Prostate gland (tissue), 2 donors: ENCODE measurements at regions not wholly inside any gene's neighbourhood (a gene's known extent, or its start where the extent isn't known, plus 50 kb on each side); places are given as distances from the start of the nearest gene placed in this dataset.

Experiments used
- DNase-seq: peaks from one replicate; pipeline ENCODE4 v3.0.0-alpha.2; 2019; ENCODE audit warnings: low spot score
- H3K27ac ChIP-seq, 2 donors: fragments of 200-600 bp; sonication (generic); 2 replicates each; pipeline ENCODE4 v1.5.1; 2017 to 2019
- H3K27me3 ChIP-seq: fragments of 200-600 bp; sonication (generic); replicated peaks from 2 replicates; pipeline ENCODE4 v1.5.1; 2019; ENCODE audit not compliant: insufficient read depth
- H3K36me3 ChIP-seq, 2 donors: fragments of 200-600 bp; sonication (generic); 1 replicate in 1 of 2; 2 replicates in 1 of 2; pipeline versions ENCODE4 v1.5.1 to v1.8.1; 2017 to 2019
- H3K4me1 ChIP-seq: fragments of 200-600 bp; sonication (generic); replicated peaks from 2 replicates; pipeline ENCODE4 v1.5.1; 2019
- H3K4me3 ChIP-seq, 2 donors: fragments of 200-600 bp; sonication (generic); 2 replicates each; pipeline ENCODE4 v1.5.1; 2017 to 2019
- H3K9me3 ChIP-seq: fragments of 200-600 bp; sonication (generic); 2 replicates; pipeline ENCODE4 v1.5.1; 2017
- POLR2A ChIP-seq: fragments of 450-650 bp; IDR thresholded peaks from one replicate; pipeline ENCODE4 v1.6.1; 2016; ENCODE audit warnings: antibody characterized with exemption, mild to moderate bottlenecking
- POLR2AphosphoS5 ChIP-seq: sonication (generic); formaldehyde crosslinking; IDR thresholded peaks from one replicate; pipeline ENCODE4 v1.6.1; 2017; ENCODE audit warnings: antibody characterized with exemption
- WGBS: methylation state at CpG from one replicate; pipeline ENCODE4 v1.1.5; 2018; 5-methylcytosine and 5-hydroxymethylcytosine counted together
- intact Hi-C: fragments of 100-400 bp; cut with DNase I; formaldehyde crosslinking; loops from one replicate; pipeline ENCODE4 v1.14.2; 2022
- TF ChIP-seq, protein P1 (sequence below), 4 experiments: fragments of 200-600 bp in 2 of 4; fragments of 450-650 bp in 2 of 4; sonication (generic) in 2 of 4; IDR thresholded peaks; 1 replicate in 3 of 4; 2 replicates in 1 of 4; pipeline ENCODE4 v1.5.1; 2016 to 2019; ENCODE audit warnings: antibody characterized with exemption in 4 of 4, mild to moderate bottlenecking in 2 of 4, moderate library complexity in 2 of 4

DNA sequence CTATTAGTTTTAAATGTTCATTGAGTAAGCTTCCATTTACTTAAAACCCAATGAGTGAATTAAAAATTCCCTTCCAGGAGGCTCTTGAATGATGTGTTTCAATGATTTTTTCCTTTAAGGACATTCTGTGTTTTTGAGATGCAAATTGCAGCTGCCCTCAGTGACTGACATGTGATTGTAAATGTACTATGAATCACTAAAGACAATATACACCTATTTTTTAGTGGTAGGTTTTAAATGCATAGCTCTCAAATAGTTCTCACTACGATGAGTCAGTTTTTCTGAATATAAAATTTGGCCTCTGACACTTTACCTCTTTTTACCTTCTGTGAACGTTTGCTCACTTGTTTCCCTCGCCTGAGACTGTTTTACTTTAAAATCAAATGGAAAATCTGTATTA lies 204.7 kb downstream of the BARHL2 start:
- H3K4me1 ChIP-seq, result no peaks in the 10 kb centered on the region
- no peaks in the 10 kb centered on the region for H3K36me3 ChIP-seq
- WGBS, result 45% methylated on average over 3 of the region's 3 CpGs
- no peaks in the 10 kb centered on the region for H3K9me3 ChIP-seq
- no peaks in the 10 kb centered on the region for H3K27me3 ChIP-seq
- no peak overlapping the region for H3K27ac ChIP-seq
- H3K4me3 ChIP-seq, result no peak overlapping the region
- intact Hi-C loops, result no loop called here
- TF ChIP-seq POLR2A, result no peak
- TF ChIP-seq POLR2AphosphoS5, result no peak
- TF ChIP-seq, protein P1, sequence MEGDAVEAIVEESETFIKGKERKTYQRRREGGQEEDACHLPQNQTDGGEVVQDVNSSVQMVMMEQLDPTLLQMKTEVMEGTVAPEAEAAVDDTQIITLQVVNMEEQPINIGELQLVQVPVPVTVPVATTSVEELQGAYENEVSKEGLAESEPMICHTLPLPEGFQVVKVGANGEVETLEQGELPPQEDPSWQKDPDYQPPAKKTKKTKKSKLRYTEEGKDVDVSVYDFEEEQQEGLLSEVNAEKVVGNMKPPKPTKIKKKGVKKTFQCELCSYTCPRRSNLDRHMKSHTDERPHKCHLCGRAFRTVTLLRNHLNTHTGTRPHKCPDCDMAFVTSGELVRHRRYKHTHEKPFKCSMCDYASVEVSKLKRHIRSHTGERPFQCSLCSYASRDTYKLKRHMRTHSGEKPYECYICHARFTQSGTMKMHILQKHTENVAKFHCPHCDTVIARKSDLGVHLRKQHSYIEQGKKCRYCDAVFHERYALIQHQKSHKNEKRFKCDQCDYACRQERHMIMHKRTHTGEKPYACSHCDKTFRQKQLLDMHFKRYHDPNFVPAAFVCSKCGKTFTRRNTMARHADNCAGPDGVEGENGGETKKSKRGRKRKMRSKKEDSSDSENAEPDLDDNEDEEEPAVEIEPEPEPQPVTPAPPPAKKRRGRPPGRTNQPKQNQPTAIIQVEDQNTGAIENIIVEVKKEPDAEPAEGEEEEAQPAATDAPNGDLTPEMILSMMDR (IDR thresholded peaks at IDR 0.05), result no peak
- no peak for DNase-seq

DNA sequence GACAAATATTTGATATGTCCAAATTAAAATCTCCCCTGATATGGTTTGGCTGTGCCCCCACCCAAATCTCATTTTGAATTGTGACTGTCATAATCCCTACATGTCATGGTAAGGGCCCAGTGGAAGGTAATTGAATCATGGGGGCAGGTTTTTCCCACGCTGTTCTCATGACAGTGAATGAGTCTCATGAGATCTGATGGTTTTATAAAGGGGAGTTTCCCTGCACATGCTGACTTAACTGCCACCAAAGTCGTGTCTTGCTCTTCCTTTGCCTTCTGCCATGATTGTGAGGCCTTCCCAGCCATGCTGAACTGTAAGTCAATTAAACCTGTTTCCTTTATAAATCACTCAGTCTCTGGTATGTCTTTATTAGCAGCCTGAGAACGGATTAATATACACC lies 207.0 kb downstream of the BARHL2 start:
- no peak overlapping the region for H3K4me3 ChIP-seq
- 34% methylated on average over 3 of the region's 3 CpGs for WGBS
- no peaks in the 10 kb centered on the region for H3K27me3 ChIP-seq
- no peak overlapping the region for H3K27ac ChIP-seq
- intact Hi-C loops, result no loop called here
- DNase-seq, result no peak
- H3K36me3 ChIP-seq, result no peaks in the 10 kb centered on the region
- TF ChIP-seq, protein P1 (IDR thresholded peaks at IDR 0.05), result no peak
- TF ChIP-seq POLR2A, result no peak
- no peak for TF ChIP-seq POLR2AphosphoS5
- H3K4me1 ChIP-seq, result no peaks in the 10 kb centered on the region
- no peaks in the 10 kb centered on the region for H3K9me3 ChIP-seq

DNA sequence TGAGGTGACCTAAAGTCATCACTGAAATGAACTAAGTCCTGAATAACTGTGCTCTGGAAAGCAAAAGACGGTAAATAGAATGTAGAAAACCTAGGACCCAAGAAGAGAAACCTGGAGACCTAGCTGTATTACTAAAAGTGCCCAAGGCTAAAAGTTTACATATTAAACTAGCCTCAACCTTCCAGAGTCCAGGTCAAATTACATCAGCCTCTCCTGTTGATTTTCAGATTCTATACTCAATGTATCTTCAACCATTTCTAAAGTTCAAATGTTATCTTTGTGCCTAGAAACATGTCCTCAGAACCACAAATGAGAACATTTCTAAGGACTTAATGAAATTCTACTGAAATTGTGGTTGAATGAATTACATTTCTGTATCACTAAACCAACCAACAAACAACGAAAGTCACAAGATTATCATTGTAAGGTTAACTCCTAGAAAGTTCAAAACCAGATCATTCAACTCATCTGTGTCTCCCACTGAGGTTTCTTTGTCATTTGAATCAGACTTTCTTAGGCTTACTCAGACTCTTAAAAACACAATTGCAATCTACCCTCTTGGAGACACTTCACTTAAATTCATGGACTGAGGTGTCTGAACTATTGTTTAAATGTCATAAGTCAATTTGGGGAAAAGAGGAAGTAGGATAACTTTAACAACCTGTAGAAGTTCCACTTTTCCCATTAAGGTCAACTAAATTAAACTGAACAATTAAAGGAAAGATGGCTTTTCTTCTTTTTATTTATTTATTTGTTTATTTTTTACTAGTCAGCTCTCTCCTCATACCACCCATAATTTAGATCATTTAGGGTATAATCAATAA lies 207.7 kb downstream of the BARHL2 start:
- H3K27ac ChIP-seq, result no peak overlapping the region
- TF ChIP-seq, protein P1 (IDR thresholded peaks at IDR 0.05), result no peak
- TF ChIP-seq POLR2AphosphoS5, result no peak
- TF ChIP-seq POLR2A, result no peak
- H3K36me3 ChIP-seq, result no peaks in the 10 kb centered on the region
- intact Hi-C loops, result no loop called here
- no peak for DNase-seq
- H3K9me3 ChIP-seq, result no peaks in the 10 kb centered on the region
- no peaks in the 10 kb centered on the region for H3K4me1 ChIP-seq
- 83% methylated on average over 2 of the region's 2 CpGs for WGBS
- no peak overlapping the region for H3K4me3 ChIP-seq
- H3K27me3 ChIP-seq, result no peaks in the 10 kb centered on the region

DNA sequence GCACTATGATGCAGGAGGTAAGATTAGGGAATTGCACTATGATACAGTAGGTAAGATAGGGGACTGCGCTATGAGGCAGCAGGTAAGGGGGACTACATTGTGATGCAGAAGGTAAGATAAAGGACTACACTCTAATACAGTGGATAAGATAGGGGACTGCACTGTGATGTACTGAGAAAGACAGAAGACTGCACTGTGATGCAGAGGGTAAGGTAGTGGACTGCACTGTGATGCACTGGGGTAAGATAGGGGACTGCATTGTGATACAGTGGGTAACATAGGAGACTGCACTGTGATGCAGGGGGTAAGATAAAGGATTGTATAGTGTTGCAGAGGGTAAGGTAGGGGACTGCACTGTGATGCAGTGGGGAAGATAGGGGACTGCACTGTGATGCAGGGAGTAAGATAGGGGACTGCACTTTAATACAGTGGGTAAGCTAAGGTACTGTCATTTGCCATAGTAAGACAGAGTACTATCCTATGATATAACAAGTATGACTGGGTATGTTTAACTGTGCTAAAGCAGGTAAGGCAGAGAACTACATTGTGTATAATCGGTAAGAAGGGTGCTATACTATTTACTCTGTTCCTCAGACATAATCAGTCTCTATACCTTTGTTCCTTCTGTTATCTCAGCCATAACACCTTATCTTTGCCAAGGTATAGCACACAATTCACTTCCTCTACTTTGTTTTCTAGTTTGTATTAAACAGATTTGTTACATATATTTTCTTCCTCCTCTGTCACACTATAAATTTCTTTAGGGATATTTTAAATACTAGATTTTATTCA lies 208.5 kb downstream of the BARHL2 start:
- DNase-seq, result no peak
- Histone ChIP-seq H3K27me3 (no peaks in the 10 kb centered on the region), H3K36me3 (no peaks in the 10 kb centered on the region), H3K9me3 (no peaks in the 10 kb centered on the region), H3K4me1 (no peaks in the 10 kb centered on the region), H3K4me3 (no peak overlapping the region), H3K27ac (no peak overlapping the region)
- 85% methylated on average over 2 of the region's 2 CpGs for WGBS
- TF ChIP-seq, protein P1 (IDR thresholded peaks at IDR 0.05), result no peak
- TF ChIP-seq POLR2AphosphoS5, result no peak
- TF ChIP-seq POLR2A, result no peak
- intact Hi-C loops, result no loop called here
